GM12865 (cell line): ENCODE measurements at regions not wholly inside any gene's neighbourhood (a gene's known extent, or its start where the extent isn't known, plus 50 kb on each side); places are given as distances from the start of the nearest gene placed in this dataset.

Source experiments
- DNase-seq: peaks from one replicate; pipeline ENCODE4 v3.0.0; 2010; ENCODE audit warnings: low read depth
- H3K4me3 ChIP-seq: 2 replicates; pipeline ENCODE4 v1.5.1; 2011; ENCODE audit warnings: mild to moderate bottlenecking, low read depth, low read length, control low read depth
- TF ChIP-seq, protein P1 (sequence below): IDR thresholded peaks from 2 replicates; pipeline ENCODE4 v1.5.1; 2011; ENCODE audit warnings: low read length, control low read depth, low read depth, inconsistent platforms; ENCODE audit not compliant: insufficient read depth; ENCODE audit errors: missing control alignments

DNA sequence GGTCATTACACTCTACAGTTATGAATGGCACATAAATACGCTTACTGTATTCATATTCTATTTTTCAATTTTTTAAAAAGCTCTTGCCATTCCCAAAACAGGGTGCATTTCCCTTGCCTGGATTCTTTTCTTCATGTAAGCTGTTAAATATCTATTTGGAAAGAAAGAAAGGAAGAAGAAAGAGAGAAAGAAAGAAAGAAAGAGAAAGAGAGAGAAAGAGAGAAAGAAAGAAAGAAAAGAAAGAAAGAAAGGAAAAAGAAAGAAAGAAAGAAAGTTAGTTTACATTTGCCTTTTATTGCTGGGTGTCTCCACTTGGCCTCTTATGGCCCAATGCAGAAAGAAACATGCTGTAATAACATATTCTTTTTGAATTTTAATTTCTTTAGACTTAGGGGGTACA, 165.9 kb upstream of the ATXN1 start:
- no peak for DNase-seq
- H3K4me3 ChIP-seq, result no peak overlapping the region
- TF ChIP-seq, protein P1, sequence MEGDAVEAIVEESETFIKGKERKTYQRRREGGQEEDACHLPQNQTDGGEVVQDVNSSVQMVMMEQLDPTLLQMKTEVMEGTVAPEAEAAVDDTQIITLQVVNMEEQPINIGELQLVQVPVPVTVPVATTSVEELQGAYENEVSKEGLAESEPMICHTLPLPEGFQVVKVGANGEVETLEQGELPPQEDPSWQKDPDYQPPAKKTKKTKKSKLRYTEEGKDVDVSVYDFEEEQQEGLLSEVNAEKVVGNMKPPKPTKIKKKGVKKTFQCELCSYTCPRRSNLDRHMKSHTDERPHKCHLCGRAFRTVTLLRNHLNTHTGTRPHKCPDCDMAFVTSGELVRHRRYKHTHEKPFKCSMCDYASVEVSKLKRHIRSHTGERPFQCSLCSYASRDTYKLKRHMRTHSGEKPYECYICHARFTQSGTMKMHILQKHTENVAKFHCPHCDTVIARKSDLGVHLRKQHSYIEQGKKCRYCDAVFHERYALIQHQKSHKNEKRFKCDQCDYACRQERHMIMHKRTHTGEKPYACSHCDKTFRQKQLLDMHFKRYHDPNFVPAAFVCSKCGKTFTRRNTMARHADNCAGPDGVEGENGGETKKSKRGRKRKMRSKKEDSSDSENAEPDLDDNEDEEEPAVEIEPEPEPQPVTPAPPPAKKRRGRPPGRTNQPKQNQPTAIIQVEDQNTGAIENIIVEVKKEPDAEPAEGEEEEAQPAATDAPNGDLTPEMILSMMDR, result no peak

GRCh38 chr6:16925461-16925860, 164.2 kb upstream of the ATXN1 start:
- H3K4me3 ChIP-seq, result no peak overlapping the region
- TF ChIP-seq, protein P1, result no peak
- no peak for DNase-seq

DNA sequence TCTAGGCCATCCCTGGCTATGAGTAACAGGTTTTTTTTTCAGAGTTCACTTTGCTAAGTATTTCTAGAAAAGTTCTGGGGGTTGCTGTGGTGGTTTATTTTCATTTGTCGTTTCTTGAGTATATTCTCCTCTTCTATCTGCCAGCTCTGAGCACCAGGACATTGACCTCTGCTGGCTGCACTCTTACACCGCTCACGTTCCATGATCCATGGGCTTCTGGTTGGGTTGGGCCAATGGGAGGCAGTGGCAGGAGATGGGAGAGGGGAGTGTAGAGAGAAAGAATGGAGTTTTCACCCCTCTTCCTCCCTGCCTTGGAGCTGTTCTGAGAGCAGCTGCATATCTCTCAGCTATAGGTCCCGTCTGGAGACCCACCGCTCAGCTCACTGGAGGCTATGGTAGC, 161.0 kb upstream of the ATXN1 start:
- TF ChIP-seq, protein P1, result no peak
- no peak for DNase-seq
- no peak overlapping the region for H3K4me3 ChIP-seq

- no peak for DNase-seq
- H3K4me3 ChIP-seq, result no peak overlapping the region
- TF ChIP-seq, protein P1, result no peak
These were observed 160.3 kb upstream of the ATXN1 start for GRCh38 chr6:16921399-16922110.

DNA sequence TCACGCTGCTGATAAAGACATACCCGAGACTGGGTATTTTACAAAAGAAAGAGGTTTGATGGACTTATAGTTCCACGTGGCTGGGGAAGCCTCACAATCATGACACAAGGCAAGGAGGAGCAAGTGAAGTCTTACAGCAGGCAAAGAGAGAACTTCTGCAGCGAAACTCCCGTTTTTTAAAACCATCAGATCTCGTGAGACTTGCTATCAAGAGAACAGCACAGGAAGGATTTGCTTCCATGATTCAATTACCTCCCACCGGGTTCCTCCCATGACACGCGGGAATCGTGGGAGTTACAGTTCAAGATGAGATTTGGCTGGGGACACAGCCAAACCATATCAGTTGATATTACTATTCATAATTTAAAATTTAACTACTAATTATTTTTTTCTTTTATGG, 157.3 kb upstream of the ATXN1 start:
- no peak for DNase-seq
- no peak overlapping the region for H3K4me3 ChIP-seq
- TF ChIP-seq, protein P1, result no peak

- TF ChIP-seq, protein P1, result no peak
- DNase-seq, result no peak
- H3K4me3 ChIP-seq, result no peak overlapping the region
These were observed 152.9 kb upstream of the ATXN1 start for GRCh38 chr6:16914184-16914583.

DNA sequence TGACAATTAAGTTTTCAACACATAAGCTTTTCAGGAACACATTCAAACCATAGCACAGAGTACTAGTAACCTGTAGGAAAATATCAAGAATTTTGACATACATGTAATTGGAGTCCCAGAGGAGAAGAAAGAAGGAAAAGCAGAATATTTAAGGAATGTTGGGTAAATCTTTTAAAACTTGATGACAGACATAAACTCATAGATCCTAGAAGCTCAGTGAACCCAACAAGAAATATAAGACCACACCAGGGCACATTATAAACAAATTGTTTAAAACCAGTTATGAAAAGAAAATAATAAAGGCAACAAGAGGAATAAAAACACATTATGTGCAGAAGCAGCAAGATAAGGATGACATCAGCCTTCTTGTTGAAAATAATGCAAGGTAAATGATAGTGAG, 151.5 kb upstream of the ATXN1 start:
- DNase-seq, result no peak
- TF ChIP-seq, protein P1, result no peak
- no peak overlapping the region for H3K4me3 ChIP-seq
